HepG2 (cell line): ENCODE measurements at regions not wholly inside any gene's neighbourhood (a gene's known extent, or its start where the extent isn't known, plus 50 kb on each side); places are given as distances from the start of the nearest gene placed in this dataset.

Experiments
- BRD4 ChIP-seq: sonication (generic); formaldehyde crosslinking; IDR thresholded peaks from 2 replicates; pipeline ENCODE4 v1.4.0; 2020; ENCODE audit warnings: missing genetic modification reagents
- ELF3 ChIP-seq: IDR thresholded peaks from 2 replicates; pipeline ENCODE4 v1.6.1; 2016; ENCODE audit warnings: missing genetic modification reagents, missing compliant biosample characterization
- FOXC1 ChIP-seq: sonication (generic); formaldehyde crosslinking; IDR thresholded peaks from 2 replicates; pipeline ENCODE4 v1.8.0; 2022; ENCODE audit warnings: mild to moderate bottlenecking, missing genetic modification reagents, borderline replicate concordance
- GABPA ChIP-seq, 2 experiments: IDR thresholded peaks; 2 replicates each; pipeline ENCODE4 v1.6.1; 2011 to 2016; ENCODE audit warnings: low read depth in 2 of 2, low read length in 1 of 2, missing biosample characterization in 1 of 2, missing genetic modification characterization in 1 of 2
- MBNL3 ChIP-seq: fragments of 250-450 bp; sonication (Bioruptor Pico); conservative IDR thresholded peaks from 2 replicates; pipeline ENCODE4 v1.8.0; 2022; ENCODE audit warnings: mild to moderate bottlenecking, inconsistent platforms
- NCOA5 ChIP-seq: sonication (generic); formaldehyde crosslinking; IDR thresholded peaks from 2 replicates; pipeline ENCODE4 v1.4.0; 2020; ENCODE audit warnings: missing genetic modification reagents
- PRPF4 ChIP-seq: fragments of 200-400 bp; formaldehyde crosslinking; IDR thresholded peaks from 2 replicates; pipeline ENCODE4 v1.6.1; 2016; ENCODE audit warnings: low read length, low read depth; ENCODE audit not compliant: poor library complexity, severe bottlenecking
- REL ChIP-seq: sonication (generic); formaldehyde crosslinking; conservative IDR thresholded peaks from 2 replicates; pipeline ENCODE4 v1.8.0; 2022; ENCODE audit warnings: mild to moderate bottlenecking, missing genetic modification reagents, moderate library complexity
- SALL2 ChIP-seq: sonication (generic); formaldehyde crosslinking; IDR thresholded peaks from 2 replicates; pipeline ENCODE4 v1.8.1; 2023; ENCODE audit warnings: mild to moderate bottlenecking, missing genetic modification reagents, inconsistent platforms
- TMF1 ChIP-seq: sonication (generic); formaldehyde crosslinking; IDR thresholded peaks from 2 replicates; pipeline ENCODE4 v1.8.1; 2022; ENCODE audit warnings: low read depth, missing genetic modification reagents
- TP53 ChIP-seq: sonication (generic); formaldehyde crosslinking; conservative IDR thresholded peaks from 2 replicates; pipeline ENCODE4 v1.4.0; 2020; ENCODE audit warnings: missing genetic modification reagents
- TSC22D2 ChIP-seq: sonication (generic); formaldehyde crosslinking; IDR thresholded peaks from 2 replicates; pipeline ENCODE4 v1.5.1; 2020; ENCODE audit warnings: missing genetic modification reagents, mild to moderate bottlenecking, borderline replicate concordance
- U2AF2 ChIP-seq: fragments of 200-400 bp; formaldehyde crosslinking; IDR thresholded peaks from 2 replicates; pipeline ENCODE4 v1.6.1; 2017; ENCODE audit warnings: low read depth, mild to moderate bottlenecking, low read length
- ZEB1 ChIP-seq: IDR thresholded peaks from 2 replicates; pipeline ENCODE4 v1.6.1; 2012; ENCODE audit warnings: mild to moderate bottlenecking, low read depth, inconsistent platforms; ENCODE audit not compliant: insufficient replicate concordance
- ZFP1 ChIP-seq: IDR thresholded peaks from 2 replicates; pipeline ENCODE4 v1.6.1; 2016
- ZNF136 ChIP-seq: sonication (generic); formaldehyde crosslinking; IDR thresholded peaks from 2 replicates; pipeline ENCODE4 v1.8.1; 2022; ENCODE audit warnings: low read depth, mild to moderate bottlenecking, moderate library complexity, missing genetic modification reagents
- ZNF296 ChIP-seq: sonication (generic); formaldehyde crosslinking; conservative IDR thresholded peaks from 2 replicates; pipeline ENCODE4 v1.5.0; 2020; ENCODE audit warnings: mild to moderate bottlenecking, missing genetic modification reagents
- ZNF567 ChIP-seq: sonication (generic); formaldehyde crosslinking; IDR thresholded peaks from 2 replicates; pipeline ENCODE4 v1.8.1; 2023; ENCODE audit warnings: mild to moderate bottlenecking, missing genetic modification reagents, borderline replicate concordance
- ZNF788 ChIP-seq: sonication (generic); formaldehyde crosslinking; IDR thresholded peaks from 2 replicates; pipeline ENCODE4 v1.5.0; 2020; ENCODE audit warnings: mild to moderate bottlenecking, missing genetic modification reagents, borderline replicate concordance
- ZNF878 ChIP-seq: sonication (generic); formaldehyde crosslinking; IDR thresholded peaks from 2 replicates; pipeline ENCODE4 v1.8.1; 2023; ENCODE audit warnings: mild to moderate bottlenecking, missing genetic modification reagents, moderate library complexity
- ZNF883 ChIP-seq: sonication (generic); formaldehyde crosslinking; IDR thresholded peaks from 2 replicates; pipeline ENCODE4 v1.5.1; 2020; ENCODE audit warnings: mild to moderate bottlenecking, missing genetic modification reagents; ENCODE audit errors: not compliant biosample characterization
- TF ChIP-seq, protein P1 (sequence below): sonication (generic); formaldehyde crosslinking; conservative IDR thresholded peaks from 2 replicates; pipeline ENCODE4 v1.8.0; 2022; ENCODE audit warnings: low read depth, missing genetic modification reagents
- TF ChIP-seq, protein P2 (sequence below): IDR thresholded peaks from 2 replicates; pipeline ENCODE4 v1.6.1; 2018; ENCODE audit warnings: missing genetic modification reagents
- TF ChIP-seq, protein P3 (sequence below): sonication (generic); formaldehyde crosslinking; IDR thresholded peaks from 2 replicates; pipeline ENCODE4 v1.4.0; 2020; ENCODE audit warnings: mild to moderate bottlenecking, low read depth, missing genetic modification reagents
- TF ChIP-seq, protein P4 (sequence below): sonication (generic); formaldehyde crosslinking; IDR thresholded peaks from 2 replicates; pipeline ENCODE4 v1.5.1; 2020; ENCODE audit warnings: mild to moderate bottlenecking, moderate library complexity, missing genetic modification reagents

DNA sequence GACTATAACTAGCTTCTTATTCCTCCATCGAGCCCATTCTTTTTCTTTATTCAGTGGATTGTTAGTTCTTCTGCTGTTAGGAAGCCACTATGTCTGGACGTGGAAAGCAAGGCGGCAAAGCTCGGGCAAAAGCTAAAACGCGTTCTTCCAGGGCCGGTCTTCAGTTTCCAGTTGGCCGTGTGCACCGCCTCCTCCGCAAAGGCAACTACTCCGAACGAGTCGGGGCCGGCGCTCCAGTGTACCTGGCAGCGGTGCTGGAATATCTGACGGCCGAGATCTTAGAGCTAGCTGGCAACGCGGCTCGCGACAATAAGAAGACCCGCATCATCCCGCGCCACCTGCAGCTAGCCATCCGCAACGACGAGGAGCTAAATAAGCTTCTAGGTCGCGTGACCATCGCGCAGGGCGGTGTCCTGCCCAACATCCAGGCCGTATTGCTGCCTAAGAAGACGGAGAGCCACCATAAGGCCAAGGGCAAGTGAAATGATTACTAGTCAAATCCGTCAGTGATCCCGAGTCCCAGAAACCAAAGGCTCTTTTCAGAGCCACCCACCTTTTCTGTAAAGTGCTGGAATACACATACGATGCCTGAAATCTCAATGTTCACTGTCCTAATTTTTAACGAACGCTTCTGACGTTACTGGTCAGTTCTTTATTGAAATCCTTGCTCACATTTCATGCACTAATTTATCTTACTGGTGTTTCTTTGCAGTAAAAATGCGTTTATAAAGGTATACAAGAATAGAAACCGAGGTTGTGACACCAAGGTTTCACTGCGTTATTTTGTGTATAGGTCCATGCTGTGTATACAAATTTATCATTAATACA, 129.9 kb downstream of the HFE start (continued):
- TF ChIP-seq FOXC1 (CRISPR knock-in tag) (no peak; the same call in 1 of the 2 replicates), SALL2 (CRISPR knock-in tag) (no peak), ELF3 (CRISPR knock-in tag) (peak; percentile 34; the same call in 1 of the 2 replicates), PRPF4 (no peak), ZNF567 (CRISPR knock-in tag) (no peak), U2AF2 (peak; percentile 86; the same call in 1 of the 2 replicates), TMF1 (CRISPR knock-in tag) (peak; percentile 95), ZNF296 (CRISPR knock-in tag) (no peak), BRD4 (CRISPR knock-in tag) (peak; percentile 45; the same call in 1 of the 2 replicates), ZNF788 (peak; percentile 86; the same call in 1 of the 2 replicates), NCOA5 (CRISPR knock-in tag) (peak; percentile 96), MBNL3 (CRISPR knock-in tag) (no peak), ZNF883 (CRISPR knock-in tag) (peak; percentile 16), TP53 (no peak), ZNF136 (CRISPR knock-in tag) (peak; percentile 58; the same call in 1 of the 2 replicates), GABPA (IDR thresholded peaks at IDR 0.05; ENCODE audit: low read depth, low read length) (no peak), GABPA (CRISPR knock-in tag; IDR thresholded peaks at IDR 0.05; ENCODE audit: low read depth) (no peak; the same call in 1 of the 2 replicates), ZFP1 (CRISPR knock-in tag) (no peak), TSC22D2 (CRISPR knock-in tag) (0 out of 2 replicates have a peak, but pooled peaks have one; percentile 28), ZEB1 (peak; percentile 40), ZNF878 (peak; percentile 60), REL (CRISPR knock-in tag) (no peak; the same call in 1 of the 2 replicates)
- TF ChIP-seq, protein P1, sequence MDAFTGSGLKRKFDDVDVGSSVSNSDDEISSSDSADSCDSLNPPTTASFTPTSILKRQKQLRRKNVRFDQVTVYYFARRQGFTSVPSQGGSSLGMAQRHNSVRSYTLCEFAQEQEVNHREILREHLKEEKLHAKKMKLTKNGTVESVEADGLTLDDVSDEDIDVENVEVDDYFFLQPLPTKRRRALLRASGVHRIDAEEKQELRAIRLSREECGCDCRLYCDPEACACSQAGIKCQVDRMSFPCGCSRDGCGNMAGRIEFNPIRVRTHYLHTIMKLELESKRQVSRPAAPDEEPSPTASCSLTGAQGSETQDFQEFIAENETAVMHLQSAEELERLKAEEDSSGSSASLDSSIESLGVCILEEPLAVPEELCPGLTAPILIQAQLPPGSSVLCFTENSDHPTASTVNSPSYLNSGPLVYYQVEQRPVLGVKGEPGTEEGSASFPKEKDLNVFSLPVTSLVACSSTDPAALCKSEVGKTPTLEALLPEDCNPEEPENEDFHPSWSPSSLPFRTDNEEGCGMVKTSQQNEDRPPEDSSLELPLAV = no peak
- TF ChIP-seq, protein P2, sequence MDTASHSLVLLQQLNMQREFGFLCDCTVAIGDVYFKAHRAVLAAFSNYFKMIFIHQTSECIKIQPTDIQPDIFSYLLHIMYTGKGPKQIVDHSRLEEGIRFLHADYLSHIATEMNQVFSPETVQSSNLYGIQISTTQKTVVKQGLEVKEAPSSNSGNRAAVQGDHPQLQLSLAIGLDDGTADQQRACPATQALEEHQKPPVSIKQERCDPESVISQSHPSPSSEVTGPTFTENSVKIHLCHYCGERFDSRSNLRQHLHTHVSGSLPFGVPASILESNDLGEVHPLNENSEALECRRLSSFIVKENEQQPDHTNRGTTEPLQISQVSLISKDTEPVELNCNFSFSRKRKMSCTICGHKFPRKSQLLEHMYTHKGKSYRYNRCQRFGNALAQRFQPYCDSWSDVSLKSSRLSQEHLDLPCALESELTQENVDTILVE = no peak; the same call in 1 of the 2 replicates
- TF ChIP-seq, protein P3, sequence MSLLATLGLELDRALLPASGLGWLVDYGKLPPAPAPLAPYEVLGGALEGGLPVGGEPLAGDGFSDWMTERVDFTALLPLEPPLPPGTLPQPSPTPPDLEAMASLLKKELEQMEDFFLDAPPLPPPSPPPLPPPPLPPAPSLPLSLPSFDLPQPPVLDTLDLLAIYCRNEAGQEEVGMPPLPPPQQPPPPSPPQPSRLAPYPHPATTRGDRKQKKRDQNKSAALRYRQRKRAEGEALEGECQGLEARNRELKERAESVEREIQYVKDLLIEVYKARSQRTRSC (CRISPR knock-in tag) = no peak; the same call in 1 of the 2 replicates
- TF ChIP-seq, protein P4, sequence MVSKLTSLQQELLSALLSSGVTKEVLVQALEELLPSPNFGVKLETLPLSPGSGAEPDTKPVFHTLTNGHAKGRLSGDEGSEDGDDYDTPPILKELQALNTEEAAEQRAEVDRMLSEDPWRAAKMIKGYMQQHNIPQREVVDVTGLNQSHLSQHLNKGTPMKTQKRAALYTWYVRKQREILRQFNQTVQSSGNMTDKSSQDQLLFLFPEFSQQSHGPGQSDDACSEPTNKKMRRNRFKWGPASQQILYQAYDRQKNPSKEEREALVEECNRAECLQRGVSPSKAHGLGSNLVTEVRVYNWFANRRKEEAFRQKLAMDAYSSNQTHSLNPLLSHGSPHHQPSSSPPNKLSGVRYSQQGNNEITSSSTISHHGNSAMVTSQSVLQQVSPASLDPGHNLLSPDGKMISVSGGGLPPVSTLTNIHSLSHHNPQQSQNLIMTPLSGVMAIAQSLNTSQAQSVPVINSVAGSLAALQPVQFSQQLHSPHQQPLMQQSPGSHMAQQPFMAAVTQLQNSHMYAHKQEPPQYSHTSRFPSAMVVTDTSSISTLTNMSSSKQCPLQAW (CRISPR knock-in tag) = peak; percentile 87
